ENCODE measurements at regions not wholly inside any gene's neighbourhood (a gene's known extent, or its start where the extent isn't known, plus 50 kb on each side); places are given as distances from the start of the nearest gene placed in this dataset.

DNA sequence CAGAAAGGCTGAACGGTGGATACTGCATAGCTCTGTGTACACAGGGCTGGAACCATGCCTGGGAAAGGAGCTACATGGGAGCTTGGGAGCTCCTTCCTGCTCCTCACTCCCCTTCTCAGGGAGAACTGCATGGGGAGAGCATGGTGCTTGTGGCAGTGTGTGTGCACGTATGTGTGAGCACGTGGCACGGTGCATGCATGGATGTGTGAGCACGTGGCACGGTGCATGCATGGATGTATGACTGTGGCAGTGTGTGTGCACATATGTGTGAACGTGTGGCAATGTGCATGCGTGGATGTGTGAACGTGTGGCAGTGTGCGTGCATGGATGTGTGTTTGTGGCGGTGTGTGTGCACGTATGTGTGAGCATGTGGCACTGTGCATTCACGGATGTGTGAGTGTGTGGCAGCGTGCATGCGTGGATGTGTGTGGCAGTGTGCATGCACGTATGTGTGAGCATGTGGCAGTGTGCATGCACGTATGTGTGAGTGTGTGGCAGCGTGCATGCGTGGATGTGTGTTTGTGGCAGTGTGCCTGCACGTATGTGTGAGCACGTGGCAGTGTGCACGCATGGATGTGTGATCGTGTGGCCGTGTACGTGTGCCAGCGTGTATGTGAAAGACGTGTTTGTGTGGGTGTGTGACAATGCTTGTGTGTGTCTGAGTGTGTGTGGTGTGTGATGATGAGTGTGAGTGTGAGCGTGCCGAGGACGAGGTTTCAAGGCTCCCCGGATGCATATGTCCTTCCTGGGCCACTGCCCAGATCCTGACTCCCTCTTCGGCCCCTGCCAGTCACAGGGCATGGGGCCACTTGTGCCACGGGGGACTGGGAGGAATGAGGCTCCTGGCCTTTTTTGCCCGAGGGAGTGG is 52.4 kb upstream of the JPH3 start:
- no peak overlapping the region for H3K4me2 ChIP-seq (ENCODE audit: extremely low read depth, insufficient read depth, low read length)
- no peak overlapping the region for H3K9ac ChIP-seq (ENCODE audit: insufficient read depth, low read length)
- H3K4me1 ChIP-seq (ENCODE audit: control insufficient read depth, extremely low read depth, insufficient read depth, low read length): peaks cover 2% of the 10 kb centered on the region
- H3K79me2 ChIP-seq (ENCODE audit: control insufficient read depth, insufficient read depth, low read length): no peaks in the 10 kb centered on the region
- TF ChIP-seq EZH2 (IDR thresholded peaks at IDR 0.05; ENCODE audit: low read length, missing control alignments): no peak
- no peak for TF ChIP-seq CTCF (conservative IDR thresholded peaks at IDR 0.05 in 1 of 2, IDR thresholded peaks at IDR 0.05 in 1 of 2; ENCODE audit: low read depth in 1 of 2, low read length in 2 of 2)
- H4K20me1 ChIP-seq (ENCODE audit: control insufficient read depth, extremely low read depth, insufficient read depth, low read length): no peaks in the 10 kb centered on the region
- no peaks in the 10 kb centered on the region for H3K9me3 ChIP-seq (ENCODE audit: control insufficient read depth, insufficient read depth, low read depth, low read length)
- peaks cover 8% of the 10 kb centered on the region for H3K27me3 ChIP-seq (ENCODE audit: control insufficient read depth, insufficient read depth, low read length)
- no peak overlapping the region for H3K27ac ChIP-seq (ENCODE audit: insufficient read depth, low read length)
- H2AFZ ChIP-seq (ENCODE audit: low read length): no peak overlapping the region
- H3K4me3 ChIP-seq (replicated peaks in 1 of 4; ENCODE audit: control extremely low read depth in 1 of 4, insufficient read depth in 1 of 4, low read depth in 3 of 4, low read length in 4 of 4): no peak overlapping the region
- no peaks in the 10 kb centered on the region for H3K36me3 ChIP-seq (ENCODE audit: control insufficient read depth, insufficient read depth, low read length)
- DNase-seq (ENCODE audit: low read depth in 2 of 2): no peak

DNA sequence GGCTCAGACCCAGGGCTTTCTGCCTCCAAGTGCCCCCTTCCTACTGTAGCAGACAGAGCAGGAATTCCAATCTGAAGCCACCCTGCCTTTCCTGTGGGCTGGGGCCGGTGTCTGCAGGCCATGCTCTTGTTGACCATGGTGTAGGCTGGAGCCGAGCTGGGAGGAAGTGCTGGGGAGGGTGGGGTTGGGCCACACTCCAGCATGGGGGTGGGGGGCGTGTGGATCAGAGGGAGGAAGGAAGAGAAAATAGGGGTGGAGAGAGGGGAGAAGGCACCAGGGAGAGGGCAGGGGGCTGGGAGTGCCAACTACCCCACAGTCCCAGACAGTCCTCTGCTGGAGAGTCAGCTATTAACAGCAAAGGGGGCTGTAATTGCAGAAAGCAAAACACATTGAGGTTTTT is 54.3 kb upstream of the JPH3 start:
- no peaks in the 10 kb centered on the region for H4K20me1 ChIP-seq (ENCODE audit: control insufficient read depth, extremely low read depth, insufficient read depth, low read length)
- no peaks in the 10 kb centered on the region for H3K79me2 ChIP-seq (ENCODE audit: control insufficient read depth, insufficient read depth, low read length)
- H3K9me3 ChIP-seq (ENCODE audit: control insufficient read depth, insufficient read depth, low read depth, low read length): no peaks in the 10 kb centered on the region
- peaks cover 2% of the 10 kb centered on the region for H3K4me1 ChIP-seq (ENCODE audit: control insufficient read depth, extremely low read depth, insufficient read depth, low read length)
- no peak overlapping the region for H3K4me2 ChIP-seq (ENCODE audit: extremely low read depth, insufficient read depth, low read length)
- H3K36me3 ChIP-seq (ENCODE audit: control insufficient read depth, insufficient read depth, low read length): no peaks in the 10 kb centered on the region
- peaks cover 8% of the 10 kb centered on the region for H3K27me3 ChIP-seq (ENCODE audit: control insufficient read depth, insufficient read depth, low read length)
- H3K4me3 ChIP-seq (replicated peaks in 1 of 4; ENCODE audit: control extremely low read depth in 1 of 4, insufficient read depth in 1 of 4, low read depth in 3 of 4, low read length in 4 of 4): no peak overlapping the region
- TF ChIP-seq EZH2 (IDR thresholded peaks at IDR 0.05; ENCODE audit: low read length, missing control alignments): no peak
- no peak overlapping the region for H2AFZ ChIP-seq (ENCODE audit: low read length)
- DNase-seq (ENCODE audit: low read depth in 2 of 2): no peak
- H3K27ac ChIP-seq (ENCODE audit: insufficient read depth, low read length): no peak overlapping the region
- no peak overlapping the region for H3K9ac ChIP-seq (ENCODE audit: insufficient read depth, low read length)

GRCh38 chr16:87543436-87544191 is 50.8 kb upstream of the ZCCHC14 start:
- TF ChIP-seq CTCF (conservative IDR thresholded peaks at IDR 0.05 in 1 of 2, IDR thresholded peaks at IDR 0.05 in 1 of 2; ENCODE audit: low read depth in 1 of 2, low read length in 2 of 2) (peak in 1 of 2 donors; percentile 43), EZH2 (IDR thresholded peaks at IDR 0.05; ENCODE audit: low read length, missing control alignments) (no peak)
- H3K4me2 ChIP-seq (ENCODE audit: extremely low read depth, insufficient read depth, low read length): no peak overlapping the region
- H3K79me2 ChIP-seq (ENCODE audit: control insufficient read depth, insufficient read depth, low read length): no peaks in the 10 kb centered on the region
- no peaks in the 10 kb centered on the region for H3K36me3 ChIP-seq (ENCODE audit: control insufficient read depth, insufficient read depth, low read length)
- no peak overlapping the region for H2AFZ ChIP-seq (ENCODE audit: low read length)
- no peaks in the 10 kb centered on the region for H3K9me3 ChIP-seq (ENCODE audit: control insufficient read depth, insufficient read depth, low read depth, low read length)
- no peaks in the 10 kb centered on the region for H4K20me1 ChIP-seq (ENCODE audit: control insufficient read depth, extremely low read depth, insufficient read depth, low read length)
- H3K27ac ChIP-seq (ENCODE audit: insufficient read depth, low read length): no peak overlapping the region
- H3K27me3 ChIP-seq (ENCODE audit: control insufficient read depth, insufficient read depth, low read length): peaks cover 8% of the 10 kb centered on the region
- H3K4me3 ChIP-seq (replicated peaks in 1 of 4; ENCODE audit: control extremely low read depth in 1 of 4, insufficient read depth in 1 of 4, low read depth in 3 of 4, low read length in 4 of 4): no peak overlapping the region
- DNase-seq (ENCODE audit: low read depth in 2 of 2): no peak
- H3K9ac ChIP-seq (ENCODE audit: insufficient read depth, low read length): no peak overlapping the region
- H3K4me1 ChIP-seq (ENCODE audit: control insufficient read depth, extremely low read depth, insufficient read depth, low read length): no peaks in the 10 kb centered on the region

All from fibroblast of lung (primary cell).